T-helper 2 cell treated with Interferon-gamma antibody and Interleukin-4, amounts not matched to agents 5 μg/mL and 100 μg/mL, for 36 hours (primary cell): ENCODE measurements at regions not wholly inside any gene's neighbourhood (a gene's known extent, or its start where the extent isn't known, plus 50 kb on each side); places are given as distances from the start of the nearest gene placed in this dataset.

Experiments
- DNase-seq: peaks from one replicate; pipeline ENCODE4 v3.0.0; 2021; ENCODE audit warnings: low spot score
- H3K27ac Mint-ChIP-seq: one replicate; pipeline ENCODE4 v1.8.0; 2021; ENCODE audit warnings: mild to moderate bottlenecking, mixed read lengths
- H3K27me3 Mint-ChIP-seq: one replicate; pipeline ENCODE4 v1.8.0; 2021; ENCODE audit warnings: low read depth, mixed read lengths
- H3K36me3 Mint-ChIP-seq: one replicate; pipeline ENCODE4 v1.8.0; 2021; ENCODE audit warnings: low read depth, mixed read lengths
- H3K4me1 Mint-ChIP-seq: one replicate; pipeline ENCODE4 v1.8.0; 2021; ENCODE audit warnings: low read depth, mixed read lengths
- H3K4me3 Mint-ChIP-seq: one replicate; pipeline ENCODE4 v1.8.0; 2022; ENCODE audit warnings: mild to moderate bottlenecking, moderate library complexity, mixed read lengths
- H3K9me3 Mint-ChIP-seq: one replicate; pipeline ENCODE4 v1.8.0; 2021; ENCODE audit warnings: mixed read lengths

DNA sequence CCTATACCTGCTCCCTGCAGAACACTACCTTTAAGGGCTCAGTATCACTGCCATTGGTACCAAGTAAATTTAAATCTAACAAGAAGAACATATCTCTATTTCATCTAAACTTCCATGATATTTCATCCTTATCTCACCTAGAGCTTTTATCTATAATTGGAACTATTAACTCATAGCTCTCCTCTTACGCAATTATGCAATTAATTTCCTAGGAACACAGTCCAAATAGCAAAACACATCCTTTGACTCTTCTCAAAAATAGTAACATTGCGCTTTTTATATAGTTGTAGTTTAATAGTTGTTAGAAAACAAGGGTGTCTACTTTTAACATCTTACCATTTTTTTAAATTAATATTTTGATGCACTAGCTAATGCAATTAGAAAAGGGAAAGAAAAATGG lies 986.8 kb upstream of the SLC35B3 start:
- no peak overlapping the region for H3K4me3 Mint-ChIP-seq
- no peak for DNase-seq
- H3K4me1 Mint-ChIP-seq = no peaks in the 10 kb centered on the region
- H3K36me3 Mint-ChIP-seq = no peaks in the 10 kb centered on the region
- no peaks in the 10 kb centered on the region for H3K27me3 Mint-ChIP-seq
- peaks cover 4% of the 10 kb centered on the region for H3K9me3 Mint-ChIP-seq
- no peak overlapping the region for H3K27ac Mint-ChIP-seq

- DNase-seq = no peak
- no peaks in the 10 kb centered on the region for H3K36me3 Mint-ChIP-seq
- H3K9me3 Mint-ChIP-seq = no peaks in the 10 kb centered on the region
- H3K27ac Mint-ChIP-seq = no peak overlapping the region
- no peaks in the 10 kb centered on the region for H3K4me1 Mint-ChIP-seq
- no peak overlapping the region for H3K4me3 Mint-ChIP-seq
- H3K27me3 Mint-ChIP-seq = no peaks in the 10 kb centered on the region
These were observed 985.1 kb upstream of the SLC35B3 start for GRCh38 chr6:9420316-9421015.

DNA sequence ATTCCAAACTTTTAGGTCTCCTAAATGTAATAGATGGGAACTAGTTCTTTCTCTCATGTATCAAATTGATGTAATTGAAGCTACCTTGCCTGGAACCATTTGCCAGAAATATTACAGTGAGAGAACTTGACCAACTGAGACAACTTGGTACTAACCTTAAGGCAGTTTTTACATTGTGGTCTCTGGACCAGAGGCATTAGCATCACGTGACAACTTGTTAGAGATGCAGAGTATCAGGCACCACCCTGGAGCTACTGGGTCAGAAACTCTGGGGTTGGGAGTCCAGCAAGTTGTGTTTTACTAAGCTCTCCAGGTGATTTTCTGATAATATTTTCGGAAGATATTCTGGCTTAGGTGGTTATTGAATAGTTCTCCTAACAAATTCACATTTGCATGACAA lies 982.1 kb upstream of the SLC35B3 start:
- H3K27me3 Mint-ChIP-seq = no peaks in the 10 kb centered on the region
- H3K4me3 Mint-ChIP-seq = no peak overlapping the region
- H3K27ac Mint-ChIP-seq = no peak overlapping the region
- no peaks in the 10 kb centered on the region for H3K9me3 Mint-ChIP-seq
- DNase-seq = no peak
- no peaks in the 10 kb centered on the region for H3K36me3 Mint-ChIP-seq
- no peaks in the 10 kb centered on the region for H3K4me1 Mint-ChIP-seq

GRCh38 chr6:9412951-9413559 lies 977.7 kb upstream of the SLC35B3 start:
- no peak overlapping the region for H3K27ac Mint-ChIP-seq
- no peaks in the 10 kb centered on the region for H3K4me1 Mint-ChIP-seq
- H3K36me3 Mint-ChIP-seq = no peaks in the 10 kb centered on the region
- H3K27me3 Mint-ChIP-seq = no peaks in the 10 kb centered on the region
- no peak for DNase-seq
- no peaks in the 10 kb centered on the region for H3K9me3 Mint-ChIP-seq
- no peak overlapping the region for H3K4me3 Mint-ChIP-seq

DNA sequence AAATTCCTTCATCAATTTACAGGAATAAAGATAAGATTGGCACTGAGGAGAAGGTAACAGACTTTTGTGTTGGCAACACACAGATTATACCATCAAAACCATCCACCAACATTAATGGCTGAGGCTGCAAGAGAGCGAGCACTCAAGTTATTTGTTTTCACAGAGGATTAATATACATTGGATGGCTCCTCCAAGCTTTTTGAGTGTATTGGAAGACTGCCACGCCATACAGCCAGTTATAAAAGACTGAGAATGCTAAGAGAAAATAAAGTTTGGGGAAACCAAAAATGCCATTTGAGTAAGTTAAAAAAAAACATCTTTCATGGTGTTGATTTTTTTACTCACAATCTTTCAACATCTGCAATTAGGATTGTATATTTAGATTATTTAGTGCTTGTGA lies 973.8 kb upstream of the SLC35B3 start:
- Mint-ChIP-seq H3K9me3 (peaks cover 7% of the 10 kb centered on the region), H3K4me3 (no peak overlapping the region), H3K36me3 (no peaks in the 10 kb centered on the region), H3K27me3 (no peaks in the 10 kb centered on the region), H3K27ac (no peak overlapping the region), H3K4me1 (no peaks in the 10 kb centered on the region)
- no peak for DNase-seq

GRCh38 chr6:9408402-9409117 lies 973.2 kb upstream of the SLC35B3 start:
- no peaks in the 10 kb centered on the region for H3K36me3 Mint-ChIP-seq
- no peak for DNase-seq

GRCh38 chr6:9405825-9406224 lies 970.5 kb upstream of the SLC35B3 start:
- H3K27ac Mint-ChIP-seq = no peak overlapping the region
- no peak overlapping the region for H3K4me3 Mint-ChIP-seq
- H3K9me3 Mint-ChIP-seq = peaks cover 7% of the 10 kb centered on the region
- H3K27me3 Mint-ChIP-seq = no peaks in the 10 kb centered on the region
- no peaks in the 10 kb centered on the region for H3K36me3 Mint-ChIP-seq
- no peaks in the 10 kb centered on the region for H3K4me1 Mint-ChIP-seq
- no peak for DNase-seq

More at GRCh38 chr6:9408402-9409117, 973.2 kb upstream of the SLC35B3 start:
- Mint-ChIP-seq H3K4me3 (no peak overlapping the region), H3K4me1 (no peaks in the 10 kb centered on the region), H3K27me3 (no peaks in the 10 kb centered on the region), H3K9me3 (peaks cover 7% of the 10 kb centered on the region), H3K27ac (no peak overlapping the region)

DNA sequence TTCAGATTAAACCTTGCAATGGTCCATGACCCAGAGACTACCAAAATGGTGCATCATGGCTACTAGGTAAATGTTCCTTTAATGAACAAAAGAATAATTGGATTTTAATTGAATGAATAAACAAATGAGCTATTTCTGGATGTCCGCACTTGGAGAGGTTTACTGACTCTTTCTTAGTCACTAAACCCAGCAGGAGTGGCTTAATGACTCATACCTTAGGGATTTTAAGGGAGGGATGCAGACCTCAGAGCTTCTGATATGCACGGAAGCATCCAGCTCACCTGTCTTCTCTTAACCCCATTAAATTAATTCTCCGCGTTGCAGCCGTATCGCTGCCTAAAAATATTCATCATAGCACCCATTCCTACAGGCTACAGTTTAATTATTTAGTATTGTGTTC lies 970.0 kb upstream of the SLC35B3 start:
- H3K27ac Mint-ChIP-seq = no peak overlapping the region
- no peaks in the 10 kb centered on the region for H3K27me3 Mint-ChIP-seq

GRCh38 chr6:9404351-9405146 lies 969.2 kb upstream of the SLC35B3 start:
- Mint-ChIP-seq H3K4me3 (no peak overlapping the region), H3K27ac (no peak overlapping the region), H3K27me3 (no peaks in the 10 kb centered on the region), H3K36me3 (no peaks in the 10 kb centered on the region), H3K9me3 (peaks cover 7% of the 10 kb centered on the region), H3K4me1 (no peaks in the 10 kb centered on the region)
- DNase-seq = no peak

More for the DNA sequence above, 970.0 kb upstream of the SLC35B3 start:
- Mint-ChIP-seq H3K4me3 (no peak overlapping the region), H3K9me3 (peaks cover 7% of the 10 kb centered on the region), H3K36me3 (no peaks in the 10 kb centered on the region), H3K4me1 (no peaks in the 10 kb centered on the region)
- DNase-seq = no peak

- DNase-seq = no peak
- Mint-ChIP-seq H3K9me3 (peaks cover 7% of the 10 kb centered on the region), H3K36me3 (no peaks in the 10 kb centered on the region), H3K27me3 (no peaks in the 10 kb centered on the region), H3K27ac (no peak overlapping the region), H3K4me1 (no peaks in the 10 kb centered on the region), H3K4me3 (no peak overlapping the region)
These were observed 968.4 kb upstream of the SLC35B3 start for GRCh38 chr6:9403736-9404135.

- no peak for DNase-seq
- Mint-ChIP-seq H3K4me1 (no peaks in the 10 kb centered on the region), H3K36me3 (no peaks in the 10 kb centered on the region), H3K27me3 (no peaks in the 10 kb centered on the region), H3K9me3 (peaks cover 7% of the 10 kb centered on the region), H3K4me3 (no peak overlapping the region), H3K27ac (no peak overlapping the region)
These were observed 966.6 kb upstream of the SLC35B3 start for GRCh38 chr6:9401960-9402359.

- DNase-seq = no peak
- no peaks in the 10 kb centered on the region for H3K27me3 Mint-ChIP-seq
- no peaks in the 10 kb centered on the region for H3K4me1 Mint-ChIP-seq
- H3K27ac Mint-ChIP-seq = no peak overlapping the region
- H3K4me3 Mint-ChIP-seq = no peak overlapping the region
- H3K9me3 Mint-ChIP-seq = peaks cover 4% of the 10 kb centered on the region
- H3K36me3 Mint-ChIP-seq = no peaks in the 10 kb centered on the region
These were observed 964.6 kb upstream of the SLC35B3 start for GRCh38 chr6:9399916-9400315.

DNA sequence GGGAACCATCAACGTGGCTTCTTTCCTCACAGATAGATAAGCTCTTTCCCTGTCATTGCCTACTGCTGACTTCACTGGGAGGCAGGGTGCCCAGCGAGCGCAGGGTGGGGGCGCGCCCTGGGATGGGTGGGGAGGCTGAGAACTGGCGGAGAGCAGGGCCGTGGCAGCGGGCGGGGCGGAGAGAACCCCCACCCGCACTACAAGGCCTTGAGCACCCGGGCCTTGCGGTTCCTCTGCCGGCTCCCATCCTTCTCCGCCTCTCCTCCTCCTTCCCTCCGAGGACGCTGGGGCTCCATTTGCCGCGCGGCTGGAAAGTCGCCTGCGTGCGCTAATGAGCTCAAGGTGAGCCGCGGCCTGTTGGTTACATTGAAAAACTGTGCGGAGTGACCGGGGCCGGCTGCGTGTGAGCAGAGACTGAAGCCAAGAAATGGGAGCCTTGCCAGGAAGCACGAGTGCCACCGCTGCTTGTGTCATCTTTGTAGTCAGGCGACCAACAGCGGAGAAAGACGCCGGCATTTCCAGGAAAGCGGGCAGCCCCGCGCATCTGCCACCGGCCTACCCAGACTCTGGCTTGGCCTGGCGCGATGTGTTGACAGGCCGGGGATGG lies 963.5 kb upstream of the SLC35B3 start:
- no peaks in the 10 kb centered on the region for H3K36me3 Mint-ChIP-seq
- H3K27me3 Mint-ChIP-seq = no peaks in the 10 kb centered on the region
- no peaks in the 10 kb centered on the region for H3K4me1 Mint-ChIP-seq
- no peak for DNase-seq
- H3K9me3 Mint-ChIP-seq = no peaks in the 10 kb centered on the region
- H3K27ac Mint-ChIP-seq = no peak overlapping the region
- H3K4me3 Mint-ChIP-seq = no peak overlapping the region
